ENCODE measurements at regions not wholly inside any gene's neighbourhood (a gene's known extent, or its start where the extent isn't known, plus 50 kb on each side); places are given as distances from the start of the nearest gene placed in this dataset.

DNA sequence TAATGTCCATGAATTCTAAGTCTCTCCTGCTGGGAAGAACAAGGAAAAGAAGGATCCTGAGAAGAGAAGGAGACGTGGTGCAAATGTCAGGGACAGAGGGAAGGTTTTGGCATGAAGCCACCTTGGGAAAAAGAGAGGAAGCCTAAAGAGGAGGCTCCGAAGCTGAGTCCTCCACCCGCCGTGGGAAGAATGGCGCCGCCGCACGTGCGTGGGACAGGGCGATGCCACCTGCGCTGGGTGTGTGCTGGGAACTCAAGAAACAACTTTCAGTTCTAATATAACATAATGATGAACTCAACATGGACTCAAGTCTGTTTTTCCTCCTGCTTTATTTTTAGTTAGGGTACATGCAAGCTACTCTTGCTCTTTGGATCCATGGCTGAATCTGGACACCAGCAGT, 362.3 kb upstream of the RUNX1 start:
- no peaks in the 10 kb centered on the region for H3K36me3 ChIP-seq (ENCODE audit: control insufficient read depth in 2 of 2, extremely low read depth in 1 of 2, insufficient read depth in 2 of 2, low read length in 2 of 2)
- no peaks in the 10 kb centered on the region for H3K4me1 ChIP-seq (ENCODE audit: control insufficient read depth, extremely low read depth, insufficient read depth, low read length)
- H3K79me2 ChIP-seq (ENCODE audit: control insufficient read depth, insufficient read depth, low read length), result no peaks in the 10 kb centered on the region
- H3K4me3 ChIP-seq (replicated peaks in 1 of 3; ENCODE audit: insufficient read depth in 1 of 3, low read depth in 1 of 3, low read length in 3 of 3), result no peak overlapping the region
- H2AFZ ChIP-seq (ENCODE audit: low read depth, low read length), result no peak overlapping the region
- DNase-seq (ENCODE audit: low read depth, low spot score), result no peak
- no peak for FAIRE-seq
- CTCF ChIA-PET, result interaction anchor here (1.0 kb wide), 1 partner anchor 666 kb away, joined by 3 read pairs; no protein-coding TSS in a partner anchor
- H3K9me3 ChIP-seq (replicated peaks; ENCODE audit: control insufficient read depth, insufficient read depth, low read length), result no peaks in the 10 kb centered on the region
- H3K9me1 ChIP-seq (replicated peaks; ENCODE audit: control insufficient read depth, extremely low read depth, insufficient read depth, low read length), result no peaks in the 10 kb centered on the region
- POLR2A ChIA-PET, result no interaction called here
- no peaks in the 10 kb centered on the region for H4K20me1 ChIP-seq (replicated peaks; ENCODE audit: control insufficient read depth, extremely low read depth, insufficient read depth, low read length)
- dilution Hi-C loops (cut with MboI; ENCODE audit: extremely low pct_ligation_motif_present, low sequenced_read_pairs), result no loop called here
- H3K4me2 ChIP-seq (ENCODE audit: insufficient read depth, low read length), result no peak overlapping the region
- no TSS peak for BruUV-seq (replicated peaks)
- no peak overlapping the region for H3K9ac ChIP-seq (replicated peaks; ENCODE audit: extremely low read depth, insufficient read depth, low read length)
- H3K27me3 ChIP-seq (ENCODE audit: control insufficient read depth in 2 of 2, insufficient read depth in 2 of 2, low read length in 2 of 2), result peaks cover 7 to 13% of the 10 kb centered on the region in 2 experiments
- TF ChIP-seq FOS (IDR thresholded peaks at IDR 0.05; ENCODE audit: borderline replicate concordance, insufficient read depth, low read length) (no peak), POLR2A (IDR thresholded peaks at IDR 0.05; ENCODE audit: low read depth, low read length) (no peak)
- intact Hi-C loops (cut with micrococcal nuclease), result no loop called here
- no peak overlapping the region for H3K27ac ChIP-seq (ENCODE audit: insufficient read depth, low read depth, low read length)

DNA sequence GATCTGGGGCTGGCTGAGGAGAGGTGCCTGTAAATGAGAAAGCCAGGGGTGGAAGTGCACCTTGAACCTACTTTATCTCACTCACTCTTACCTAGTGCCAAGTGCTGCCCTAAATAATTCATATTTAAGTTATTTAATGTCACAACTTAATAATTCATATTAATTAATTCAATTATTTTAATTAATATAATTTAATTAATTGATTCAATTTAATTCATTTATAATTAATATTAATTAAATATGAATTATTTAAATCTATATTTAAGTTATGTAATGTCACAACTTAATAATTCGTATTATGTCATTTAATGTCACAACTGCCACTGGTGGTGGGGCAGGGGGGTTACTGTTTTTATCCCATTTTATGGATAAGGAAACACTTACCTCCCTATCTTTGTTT, 361.6 kb upstream of the RUNX1 start:
- Histone ChIP-seq H3K36me3 (ENCODE audit: control insufficient read depth in 2 of 2, extremely low read depth in 1 of 2, insufficient read depth in 2 of 2, low read length in 2 of 2) (no peaks in the 10 kb centered on the region), H3K4me3 (replicated peaks in 1 of 3; ENCODE audit: insufficient read depth in 1 of 3, low read depth in 1 of 3, low read length in 3 of 3) (no peak overlapping the region), H3K9ac (replicated peaks; ENCODE audit: extremely low read depth, insufficient read depth, low read length) (no peak overlapping the region), H3K27ac (ENCODE audit: insufficient read depth, low read depth, low read length) (no peak overlapping the region), H3K27me3 (ENCODE audit: control insufficient read depth in 2 of 2, insufficient read depth in 2 of 2, low read length in 2 of 2) (peaks cover 6 to 10% of the 10 kb centered on the region in 2 experiments), H3K9me3 (replicated peaks; ENCODE audit: control insufficient read depth, insufficient read depth, low read length) (no peaks in the 10 kb centered on the region), H3K79me2 (ENCODE audit: control insufficient read depth, insufficient read depth, low read length) (no peaks in the 10 kb centered on the region), H3K9me1 (replicated peaks; ENCODE audit: control insufficient read depth, extremely low read depth, insufficient read depth, low read length) (no peaks in the 10 kb centered on the region), H3K4me1 (ENCODE audit: control insufficient read depth, extremely low read depth, insufficient read depth, low read length) (no peaks in the 10 kb centered on the region), H3K4me2 (ENCODE audit: insufficient read depth, low read length) (no peak overlapping the region), H4K20me1 (replicated peaks; ENCODE audit: control insufficient read depth, extremely low read depth, insufficient read depth, low read length) (no peaks in the 10 kb centered on the region), H2AFZ (ENCODE audit: low read depth, low read length) (no peak overlapping the region)
- DNase-seq (ENCODE audit: low read depth, low spot score) (no peak), FAIRE-seq (no peak)
- intact Hi-C loops (cut with micrococcal nuclease), result no loop called here
- TF ChIP-seq FOS (IDR thresholded peaks at IDR 0.05; ENCODE audit: borderline replicate concordance, insufficient read depth, low read length), result no peak
- TF ChIP-seq JUN (IDR thresholded peaks at IDR 0.05; ENCODE audit: borderline replicate concordance, insufficient read depth, insufficient read length, low read depth), result no peak
- TF ChIP-seq MYC (IDR thresholded peaks at IDR 0.05; ENCODE audit: low read depth, low read length), result no peak
- no peak for TF ChIP-seq EZH2 (IDR thresholded peaks at IDR 0.05; ENCODE audit: borderline replicate concordance, low read depth, low read length, severe bottlenecking)
- TF ChIP-seq, protein P1, sequence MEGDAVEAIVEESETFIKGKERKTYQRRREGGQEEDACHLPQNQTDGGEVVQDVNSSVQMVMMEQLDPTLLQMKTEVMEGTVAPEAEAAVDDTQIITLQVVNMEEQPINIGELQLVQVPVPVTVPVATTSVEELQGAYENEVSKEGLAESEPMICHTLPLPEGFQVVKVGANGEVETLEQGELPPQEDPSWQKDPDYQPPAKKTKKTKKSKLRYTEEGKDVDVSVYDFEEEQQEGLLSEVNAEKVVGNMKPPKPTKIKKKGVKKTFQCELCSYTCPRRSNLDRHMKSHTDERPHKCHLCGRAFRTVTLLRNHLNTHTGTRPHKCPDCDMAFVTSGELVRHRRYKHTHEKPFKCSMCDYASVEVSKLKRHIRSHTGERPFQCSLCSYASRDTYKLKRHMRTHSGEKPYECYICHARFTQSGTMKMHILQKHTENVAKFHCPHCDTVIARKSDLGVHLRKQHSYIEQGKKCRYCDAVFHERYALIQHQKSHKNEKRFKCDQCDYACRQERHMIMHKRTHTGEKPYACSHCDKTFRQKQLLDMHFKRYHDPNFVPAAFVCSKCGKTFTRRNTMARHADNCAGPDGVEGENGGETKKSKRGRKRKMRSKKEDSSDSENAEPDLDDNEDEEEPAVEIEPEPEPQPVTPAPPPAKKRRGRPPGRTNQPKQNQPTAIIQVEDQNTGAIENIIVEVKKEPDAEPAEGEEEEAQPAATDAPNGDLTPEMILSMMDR (IDR thresholded peaks at IDR 0.05; ENCODE audit: extremely low read depth in 1 of 2, insufficient read depth in 1 of 2, low read depth in 1 of 2, low read length in 2 of 2), result no peak
- TF ChIP-seq GATA2 (IDR thresholded peaks at IDR 0.05; ENCODE audit: insufficient read depth, insufficient read length, low read depth, low read length), result no peak
- TF ChIP-seq, protein P2, sequence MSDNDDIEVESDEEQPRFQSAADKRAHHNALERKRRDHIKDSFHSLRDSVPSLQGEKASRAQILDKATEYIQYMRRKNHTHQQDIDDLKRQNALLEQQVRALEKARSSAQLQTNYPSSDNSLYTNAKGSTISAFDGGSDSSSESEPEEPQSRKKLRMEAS (IDR thresholded peaks at IDR 0.05; ENCODE audit: insufficient read depth, insufficient read length), result no peak
- no peak for TF ChIP-seq POLR2AphosphoS5 (IDR thresholded peaks at IDR 0.05; ENCODE audit: insufficient read depth, low read depth, low read length)
- TF ChIP-seq POLR2A (IDR thresholded peaks at IDR 0.05; ENCODE audit: low read depth, low read length), result no peak
- CTCF ChIA-PET, result no interaction called here
- no TSS peak for BruUV-seq (replicated peaks)
- dilution Hi-C loops (cut with MboI; ENCODE audit: extremely low pct_ligation_motif_present, low sequenced_read_pairs), result no loop called here
- POLR2A ChIA-PET, result no interaction called here

Data from endothelial cell of umbilical vein (primary cell).